GM21529 (cell line): ENCODE measurements at regions not wholly inside any gene's neighbourhood (a gene's known extent, or its start where the extent isn't known, plus 50 kb on each side); places are given as distances from the start of the nearest gene placed in this dataset.
A peak's percentile ranks its signal among the peaks of the same experiment; 100 is the strongest.

Source experiments
- ATAC-seq: cut with Tn5 transposase; IDR thresholded peaks from one replicate; pipeline ENCODE4 v1.9.1; 2021; ENCODE audit not compliant: unreplicated experiment

DNA sequence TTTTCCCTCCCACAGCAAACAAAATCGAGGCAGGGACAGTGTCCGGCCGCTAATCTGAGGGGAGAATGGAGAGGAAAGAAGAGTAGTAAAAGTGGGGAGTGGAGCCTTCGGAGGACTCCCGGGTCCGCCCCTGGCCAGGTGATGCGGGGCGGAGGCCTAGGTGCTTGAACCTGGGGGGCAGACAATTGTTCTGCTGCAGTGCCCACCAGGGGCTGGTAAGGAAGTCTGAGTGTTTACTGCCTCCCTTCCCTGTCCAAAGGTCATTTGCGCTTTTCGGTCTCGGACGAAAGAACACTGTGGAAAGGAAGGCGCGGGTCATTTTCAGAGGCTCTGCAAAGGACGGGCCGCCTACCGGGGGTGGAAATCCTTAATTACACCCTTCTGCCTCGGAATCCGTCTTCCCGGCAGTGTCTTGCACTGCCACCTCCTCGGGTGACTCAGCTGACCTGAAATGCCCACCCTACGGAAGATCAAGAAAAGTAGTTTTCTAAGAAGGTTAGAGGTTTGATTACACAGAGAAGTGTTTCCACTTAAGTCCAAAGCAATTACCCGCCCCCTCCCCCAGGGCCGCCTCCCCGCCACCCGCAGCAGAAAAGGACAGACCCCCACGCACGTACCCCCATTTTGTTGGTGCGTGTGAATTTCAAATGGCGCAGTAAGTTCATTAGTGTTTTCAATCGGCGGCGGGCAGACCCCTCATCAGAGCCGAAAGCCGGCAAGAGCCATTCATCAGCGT lies 99.9 kb upstream of the TENM3 start:
- no peak for ATAC-seq

DNA sequence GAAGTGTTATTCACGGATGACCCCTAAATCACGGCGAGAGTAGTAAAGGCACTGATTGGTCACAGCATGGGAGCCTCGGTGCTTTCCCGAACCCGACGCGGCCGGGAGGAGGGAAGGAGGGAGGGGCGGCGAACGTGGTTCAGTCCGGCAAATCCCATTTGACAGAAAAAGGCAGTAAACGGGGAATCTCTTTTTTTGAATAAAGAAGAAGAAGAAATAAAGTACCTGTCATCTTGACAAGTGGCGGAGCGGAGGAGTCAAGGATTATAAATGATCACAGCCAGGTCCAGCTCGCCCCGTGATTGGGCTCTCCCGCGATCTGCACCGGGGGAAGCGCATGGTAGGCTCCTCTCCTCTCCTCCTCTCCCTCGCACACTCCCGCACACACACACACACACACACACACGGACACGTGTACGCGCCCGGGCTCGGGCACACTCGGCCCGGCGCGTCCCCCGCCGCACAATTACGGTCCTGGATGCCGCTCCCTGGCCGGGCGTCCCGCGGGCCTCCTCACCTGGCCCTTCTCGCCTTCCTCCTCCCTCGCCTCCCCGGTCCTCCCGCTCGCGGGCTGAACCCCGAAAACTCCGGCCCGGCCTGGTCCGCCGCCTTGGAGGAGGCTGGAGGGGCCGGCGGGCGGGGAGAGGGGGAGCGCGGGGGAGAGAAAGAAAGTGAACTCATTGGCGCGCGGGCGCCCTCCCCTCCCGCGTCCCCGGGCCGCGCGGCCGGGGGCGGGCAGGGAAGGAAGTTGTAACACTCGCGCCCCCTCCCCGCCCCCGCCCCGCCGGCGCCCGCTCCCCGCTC lies 99.2 kb upstream of the TENM3 start:
- ATAC-seq, result peak; percentile 33

DNA sequence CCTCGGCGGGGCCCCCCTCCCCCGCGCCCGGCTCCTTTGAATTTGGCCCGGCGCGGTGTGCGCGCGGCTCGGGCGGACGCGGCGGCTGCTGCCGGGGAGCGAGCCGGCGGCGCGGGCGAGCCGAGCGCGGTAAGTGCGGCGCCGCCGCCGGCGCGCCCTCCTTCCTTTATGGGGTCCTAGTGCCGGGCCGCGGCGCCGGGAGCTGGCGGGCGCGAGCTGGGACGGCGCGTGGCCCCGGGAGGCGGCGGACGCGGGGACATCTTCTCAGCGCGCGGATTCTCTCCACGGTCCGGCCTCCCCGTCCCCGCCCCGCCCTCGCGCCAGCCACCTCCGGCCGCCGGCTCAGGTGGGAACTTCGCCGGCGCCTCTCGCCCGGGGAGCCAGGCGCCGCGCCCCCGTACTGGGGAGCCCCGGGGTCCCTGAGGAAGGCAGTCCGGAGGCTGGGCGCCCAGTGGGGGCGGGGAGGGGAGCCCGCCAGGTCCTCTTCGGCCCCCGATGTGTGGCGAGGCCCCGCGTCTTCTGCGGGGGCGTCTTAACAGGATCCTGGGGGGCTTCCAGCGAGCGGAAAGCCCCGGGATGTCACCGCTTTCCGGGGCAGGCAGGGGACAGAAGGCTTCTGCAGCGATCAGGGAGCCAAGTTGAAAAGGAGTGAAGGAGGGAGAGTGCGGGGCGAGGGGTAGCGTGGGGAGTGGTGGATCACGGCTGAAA lies 98.4 kb upstream of the TENM3 start:
- ATAC-seq, result peak; percentile 37

DNA sequence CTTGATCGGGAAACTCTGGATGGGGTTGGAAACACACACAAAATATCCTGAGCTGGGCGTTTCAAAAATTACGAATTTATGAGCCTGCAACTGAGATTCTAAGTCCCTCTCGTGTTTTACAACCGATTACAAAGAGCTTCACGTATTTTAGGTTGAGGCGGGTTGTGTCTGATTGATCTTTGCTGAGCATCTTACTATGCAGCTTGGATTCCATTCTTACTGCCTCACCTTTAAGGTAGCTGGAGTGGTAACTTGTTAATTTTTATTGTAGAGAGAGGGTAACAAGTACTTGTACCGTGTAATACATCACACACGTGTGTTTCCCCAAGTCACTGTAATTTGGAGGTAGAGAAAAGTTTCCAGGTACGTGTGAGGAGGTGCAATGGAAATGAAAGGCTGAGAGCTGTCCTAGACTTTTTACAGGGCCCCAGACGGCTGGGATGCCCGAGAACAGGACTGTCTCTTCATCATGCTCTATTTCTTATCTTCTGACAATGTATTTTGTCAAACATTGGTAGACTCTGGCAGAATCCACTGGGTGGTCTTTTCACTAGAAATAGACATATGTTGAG lies 97.8 kb upstream of the TENM3 start:
- no peak for ATAC-seq

- ATAC-seq, result no peak
Measured at GRCh38 chr4:182147391-182147790, 95.8 kb upstream of the TENM3 start.

DNA sequence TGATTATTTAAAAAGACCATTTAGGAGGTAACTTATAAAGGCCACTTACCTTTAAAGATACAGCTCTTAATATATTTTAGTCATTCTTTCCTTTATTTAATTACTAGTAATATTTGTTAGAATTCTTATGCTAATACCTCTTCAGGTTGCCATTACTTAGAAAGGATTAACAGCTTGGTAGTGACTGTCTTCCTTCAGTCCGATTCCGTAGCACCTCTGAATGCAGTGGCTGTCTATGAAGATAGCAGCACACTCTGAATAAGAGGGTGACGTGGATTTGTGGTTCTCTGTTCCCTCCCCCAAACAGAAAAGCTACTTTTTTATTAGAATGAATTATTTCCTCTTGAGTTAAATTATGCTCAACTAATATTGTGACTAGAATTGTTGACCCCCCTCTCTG lies 92.6 kb upstream of the TENM3 start:
- no peak for ATAC-seq

GRCh38 chr4:182155806-182156205 lies 87.4 kb upstream of the TENM3 start:
- ATAC-seq, result no peak

DNA sequence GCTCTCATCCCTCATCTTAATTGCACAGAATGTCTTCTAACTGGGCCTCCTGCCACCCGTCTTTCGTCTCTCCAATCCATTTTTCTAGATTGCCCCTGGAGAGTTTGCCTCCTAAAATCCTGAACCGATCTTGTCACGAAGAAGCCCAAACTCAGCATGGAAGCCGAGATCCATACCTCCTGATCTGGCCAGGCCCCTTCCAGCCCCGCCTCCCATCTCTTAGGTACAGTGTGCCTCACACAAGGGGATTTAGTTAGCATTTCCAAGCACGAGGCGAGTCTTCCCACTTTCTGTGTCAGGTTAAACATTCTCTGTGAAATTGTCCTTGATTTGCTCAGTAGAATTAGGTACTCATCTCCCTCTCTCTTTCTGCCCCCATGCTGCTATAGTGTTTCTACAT lies 80.0 kb upstream of the TENM3 start:
- no peak for ATAC-seq

- no peak for ATAC-seq
Measured at GRCh38 chr4:182169572-182169971, 73.6 kb upstream of the TENM3 start.

DNA sequence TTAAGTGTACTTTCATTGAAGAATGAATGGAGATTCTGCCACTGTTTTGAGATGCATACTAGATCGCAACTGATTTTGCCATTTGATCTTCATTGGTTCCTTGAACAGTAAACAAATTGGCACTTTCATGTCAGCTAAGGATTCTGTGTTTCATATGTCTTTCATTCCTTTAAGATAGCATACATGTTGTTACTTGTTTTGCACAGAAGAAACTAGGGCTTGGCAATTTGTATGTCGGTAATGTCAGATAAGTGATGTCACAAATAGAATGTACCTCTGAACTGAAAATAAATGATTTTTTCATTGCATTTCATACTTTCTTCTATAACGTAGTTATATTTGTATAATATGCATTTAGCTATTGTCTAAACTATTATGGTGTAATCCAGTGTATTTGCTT lies 73.2 kb upstream of the TENM3 start:
- ATAC-seq, result no peak

GRCh38 chr4:182170417-182170935 lies 72.7 kb upstream of the TENM3 start:
- no peak for ATAC-seq

- ATAC-seq, result no peak
Measured at GRCh38 chr4:182174979-182175378, 68.2 kb upstream of the TENM3 start.

DNA sequence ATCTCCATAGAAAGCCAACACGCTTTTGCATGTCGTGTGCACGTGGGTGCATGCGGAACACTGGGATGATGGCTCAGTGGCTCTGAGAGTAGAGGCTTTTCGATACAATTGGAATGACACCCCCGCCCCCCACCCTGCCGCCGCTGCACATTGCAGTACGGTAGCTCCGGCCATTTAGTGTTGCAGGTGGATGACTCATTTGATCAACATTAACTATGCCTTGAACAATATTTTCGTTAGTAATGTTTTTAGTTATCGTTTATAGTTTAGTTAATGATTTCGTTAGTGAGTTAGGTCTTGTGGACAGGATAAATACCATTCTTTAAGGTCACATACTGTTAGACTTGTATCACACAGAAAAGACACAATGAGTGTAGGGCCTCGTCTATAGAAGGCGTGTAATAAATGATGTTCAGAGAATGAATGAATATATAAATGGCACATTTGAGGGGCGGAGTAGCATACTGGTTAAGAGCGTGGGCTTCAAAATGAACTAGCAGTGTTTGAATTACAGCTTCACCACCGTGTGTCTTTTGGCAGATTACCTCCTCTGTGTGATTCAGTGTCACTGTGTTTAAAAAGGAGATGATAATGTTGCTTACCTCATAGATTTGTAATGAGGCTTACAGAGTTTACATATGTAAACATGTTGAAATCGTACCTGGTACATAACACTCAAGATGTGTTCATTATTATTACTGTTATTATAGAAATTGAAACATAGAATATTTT lies 67.2 kb upstream of the TENM3 start:
- ATAC-seq, result no peak

DNA sequence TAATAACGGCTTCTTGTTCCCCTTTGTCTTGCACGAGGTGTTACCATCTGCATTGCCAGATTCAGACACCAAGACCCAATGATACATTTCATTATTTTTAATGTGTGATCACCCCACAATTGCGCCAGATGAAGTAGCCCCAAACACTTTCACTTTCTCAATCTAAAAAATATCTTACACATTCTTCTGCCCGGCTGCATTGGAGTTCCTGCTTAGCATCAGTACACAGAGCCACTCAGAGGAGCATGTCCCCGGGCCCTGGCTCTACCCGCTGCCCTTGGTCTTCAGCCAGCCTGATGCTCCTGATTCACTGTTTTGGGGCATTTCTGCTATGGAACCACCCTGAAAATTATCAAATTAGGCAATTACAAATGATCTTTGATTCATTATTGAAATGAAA lies 66.0 kb upstream of the TENM3 start:
- no peak for ATAC-seq

- no peak for ATAC-seq
Measured at GRCh38 chr4:182179105-182179504, 64.1 kb upstream of the TENM3 start.

GRCh38 chr4:182179751-182180150 lies 63.5 kb upstream of the TENM3 start:
- ATAC-seq, result no peak

GRCh38 chr4:182185491-182185890 lies 57.7 kb upstream of the TENM3 start:
- ATAC-seq, result no peak

- no peak for ATAC-seq
Measured at GRCh38 chr4:182187674-182188073, 55.5 kb upstream of the TENM3 start.

- no peak for ATAC-seq
Measured at GRCh38 chr4:182188622-182189021, 54.6 kb upstream of the TENM3 start.

DNA sequence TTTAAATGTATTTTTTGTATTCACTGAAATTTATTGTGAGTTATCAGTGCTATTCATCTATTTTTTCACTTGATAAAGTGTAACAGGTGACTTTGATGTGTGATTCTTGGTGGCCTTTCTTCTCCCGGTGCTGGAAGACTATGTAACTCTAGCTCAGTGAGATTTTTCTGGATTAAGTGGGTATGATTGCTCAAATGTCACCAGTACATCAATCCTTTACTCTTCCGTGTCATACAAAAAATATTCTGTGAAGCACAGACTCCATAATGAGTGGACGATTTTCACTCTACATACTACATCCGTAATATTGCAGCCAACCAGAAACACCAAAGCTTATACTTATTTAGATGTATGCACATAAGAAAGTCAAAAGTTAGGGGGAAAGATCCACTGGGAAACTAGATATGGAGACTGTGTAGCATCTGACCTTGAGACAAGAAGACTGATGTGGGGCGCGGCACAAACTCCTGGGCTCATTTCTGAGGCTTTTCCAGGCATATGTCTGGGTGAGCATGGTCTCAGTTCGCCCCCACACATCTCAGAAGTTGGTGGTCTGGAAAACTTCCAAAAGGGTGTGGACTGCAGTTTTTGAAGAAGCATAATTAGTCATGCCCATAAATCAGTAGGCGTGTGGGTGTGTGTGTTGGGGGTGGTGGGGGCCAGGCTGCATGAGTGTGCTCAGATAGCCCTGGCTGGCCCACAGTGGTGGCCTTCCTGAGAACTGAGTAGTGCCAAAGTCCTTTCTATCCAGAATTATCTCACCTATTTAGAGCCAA lies 53.9 kb upstream of the TENM3 start:
- ATAC-seq, result no peak
